NOMO-1 (cell line): ENCODE measurements at regions not wholly inside any gene's neighbourhood (a gene's known extent, or its start where the extent isn't known, plus 50 kb on each side); places are given as distances from the start of the nearest gene placed in this dataset.

Source experiments
- DNase-seq, 2 experiments: peaks; one replicate each; lab custom pipeline; 2025; ENCODE audit not compliant: unreplicated experiment in 2 of 2; lab: John Stamatoyannopoulos, UW

DNA sequence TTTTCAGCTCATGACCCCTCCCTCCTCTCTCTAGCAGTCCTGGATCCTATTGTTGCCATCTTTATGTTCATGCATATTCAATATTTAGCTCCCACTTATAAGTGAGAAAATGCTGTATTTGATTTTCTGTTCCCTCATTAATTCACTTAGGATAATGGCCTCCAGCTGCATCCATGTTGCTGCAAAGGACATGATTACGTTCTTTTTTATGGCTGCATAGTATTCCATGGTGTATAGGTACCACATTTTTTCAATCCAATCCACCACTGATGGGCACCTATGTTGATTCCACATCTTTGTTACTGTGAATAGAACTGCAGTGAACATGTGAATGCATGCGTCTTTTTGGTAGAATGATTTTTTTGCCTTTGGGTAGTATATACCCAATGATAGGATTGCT, 188.4 kb downstream of the FOXL1 start:
- no peak for DNase-seq

DNA sequence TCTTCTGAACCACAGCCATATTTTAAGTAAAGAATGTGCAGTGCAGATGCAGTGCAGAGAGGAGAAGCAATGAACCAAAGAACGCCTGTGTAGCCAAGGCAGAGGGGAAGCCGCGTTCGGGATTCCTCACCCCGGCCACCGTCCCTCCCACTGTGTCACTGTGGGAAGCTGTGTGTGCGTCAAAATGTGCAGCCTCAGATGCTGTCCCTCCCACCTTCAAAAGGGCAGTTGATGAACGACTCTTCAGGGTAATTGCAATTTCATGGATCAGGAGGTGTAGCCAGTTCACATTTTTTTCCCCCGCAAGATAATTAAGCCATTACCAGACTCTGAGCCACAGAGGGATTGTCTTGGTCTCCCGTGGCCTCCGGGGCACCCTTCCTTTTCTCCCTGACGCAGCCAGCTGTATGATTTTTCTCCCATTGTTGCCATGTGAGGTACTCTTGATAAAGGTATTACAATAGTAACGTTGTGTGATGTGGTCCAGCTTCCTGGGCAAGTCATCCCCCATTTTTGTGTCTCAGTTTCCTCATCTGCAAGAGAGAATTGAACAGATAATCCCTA, 190.0 kb downstream of the FOXL1 start:
- no peak for DNase-seq

DNA sequence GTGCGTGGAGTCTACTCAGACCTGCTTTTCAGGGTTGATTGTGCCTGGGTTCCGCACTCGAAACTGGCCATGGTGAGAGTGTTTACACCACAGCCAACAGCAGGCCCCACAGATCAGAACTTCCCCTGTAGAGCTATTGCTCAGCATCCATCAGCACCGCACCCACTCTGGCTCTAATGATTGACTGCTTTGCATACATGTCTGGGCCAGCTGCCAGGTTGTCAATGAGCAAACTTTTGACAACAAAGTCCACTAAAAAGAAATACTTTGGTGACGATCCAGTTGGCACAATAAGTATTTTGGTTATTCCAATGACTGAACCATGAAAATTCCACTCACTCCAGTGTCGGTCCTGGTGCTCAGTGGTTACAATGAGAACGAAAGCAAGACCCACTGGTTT, 190.7 kb downstream of the FOXL1 start:
- DNase-seq = no peak

DNA sequence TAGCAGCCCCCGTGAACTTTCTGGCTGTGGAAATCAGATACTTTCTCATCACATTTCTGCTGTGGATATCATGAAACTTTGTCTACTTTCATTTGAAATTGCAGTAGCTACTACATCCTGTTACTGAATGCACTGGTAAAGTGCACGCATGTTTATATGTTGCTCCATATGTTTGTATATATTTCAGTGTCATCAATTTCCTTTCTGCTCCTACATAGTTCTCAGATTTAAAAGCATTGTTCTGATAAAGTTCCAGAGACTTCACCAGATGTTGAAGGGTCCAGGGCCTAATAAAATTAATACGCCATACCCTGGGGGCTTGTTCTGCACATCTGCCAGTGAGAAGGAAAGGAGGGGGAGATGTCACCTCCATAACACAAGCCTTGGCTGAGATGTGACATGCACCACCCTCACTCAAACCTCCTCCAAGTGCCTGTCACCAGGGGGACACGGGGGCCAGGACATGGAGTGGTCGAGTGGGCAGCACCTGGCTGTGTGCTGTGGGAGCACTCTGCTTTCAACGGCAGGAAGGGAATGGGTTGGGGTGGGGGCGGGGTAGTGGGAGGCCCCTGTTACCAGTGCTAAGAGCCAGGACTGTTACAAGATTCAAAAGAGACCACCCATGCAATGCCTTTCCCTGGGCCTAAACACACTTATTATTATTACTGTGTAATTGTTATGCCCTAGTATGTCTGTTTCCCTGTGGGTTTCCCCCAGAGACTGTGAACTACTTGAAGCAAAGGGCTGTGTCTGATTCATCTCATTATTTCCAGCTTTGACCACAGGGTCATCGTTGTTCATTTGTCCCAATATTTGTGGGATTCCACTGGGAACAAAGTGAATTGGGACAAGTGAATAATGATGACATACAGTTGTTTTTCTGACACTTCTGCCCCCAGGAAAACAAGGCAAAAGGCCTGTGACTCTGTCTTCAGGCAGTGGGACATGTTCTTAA, 193.4 kb downstream of the FOXL1 start:
- no peak for DNase-seq

DNA sequence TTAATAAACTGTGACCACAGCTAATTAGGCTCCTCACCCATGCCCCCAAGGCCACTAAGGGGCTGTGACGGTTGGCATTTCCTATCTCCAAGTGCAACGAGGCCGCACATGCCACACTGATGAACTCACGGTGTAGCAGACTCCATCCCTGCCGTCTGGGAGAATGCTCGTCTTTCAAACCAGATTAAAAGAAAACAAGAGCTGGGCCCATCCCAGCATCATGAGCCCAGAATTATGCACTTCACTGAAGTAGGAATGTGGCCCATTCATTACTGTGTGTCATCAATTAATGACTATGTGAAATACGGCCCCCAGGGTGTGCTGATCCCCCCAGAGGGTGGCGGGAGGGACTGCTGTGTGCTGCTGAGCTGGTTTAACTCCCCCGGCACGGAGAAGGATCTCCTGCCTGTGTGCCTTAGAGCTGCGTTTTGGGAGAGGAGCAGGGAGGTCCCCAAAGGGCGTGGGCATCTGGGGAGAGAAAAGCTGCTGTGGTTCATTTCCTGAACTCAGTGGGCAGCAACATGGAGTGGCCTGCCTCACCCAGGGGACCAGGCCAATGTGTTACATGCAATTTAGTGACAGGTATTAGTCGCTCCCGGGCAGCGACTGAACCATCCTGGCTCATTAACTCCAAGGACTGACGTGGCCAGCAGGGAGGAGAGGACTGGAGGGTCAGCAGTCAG, 194.5 kb downstream of the FOXL1 start:
- no peak for DNase-seq

DNA sequence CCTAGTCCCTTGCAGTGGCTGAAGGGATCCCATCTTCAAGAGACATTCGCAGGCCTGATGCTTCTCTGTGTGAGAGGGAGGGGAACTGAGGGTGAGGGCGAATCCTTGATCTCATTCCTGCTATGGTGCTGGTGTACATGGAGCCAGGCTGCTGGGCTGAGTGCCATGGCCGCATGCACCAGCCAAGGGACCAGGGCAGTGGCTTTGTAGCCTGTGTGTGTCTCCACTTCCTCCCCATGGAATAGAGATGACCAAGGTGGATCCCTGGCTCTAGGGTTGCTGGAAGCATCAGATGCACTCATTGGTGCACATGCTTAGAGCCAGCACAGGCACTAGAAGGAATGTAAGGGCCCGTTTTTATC, 195.0 kb downstream of the FOXL1 start:
- DNase-seq = no peak

- DNase-seq = no peak
These were observed 196.6 kb downstream of the FOXL1 start for GRCh38 chr16:86774931-86775330.

DNA sequence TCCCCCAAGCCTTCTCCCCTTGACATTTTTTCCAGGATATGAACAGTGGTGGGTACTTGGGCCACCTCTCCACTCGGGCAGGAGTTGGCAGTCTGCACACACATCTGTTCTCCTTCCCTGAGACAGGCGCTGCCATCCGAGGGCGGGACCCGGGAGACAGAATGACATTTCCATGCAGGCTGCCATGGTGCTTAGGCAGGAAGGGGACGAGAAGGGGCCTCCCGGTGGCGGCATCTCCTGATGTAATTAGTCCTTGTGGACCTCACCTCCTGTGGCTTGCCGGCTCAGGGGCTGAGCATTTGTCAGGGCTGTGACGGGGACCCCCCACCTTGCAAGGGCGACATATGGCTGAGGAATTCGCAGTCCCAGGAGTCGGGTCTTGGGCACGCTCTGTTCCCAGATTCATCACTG, 197.2 kb downstream of the FOXL1 start:
- DNase-seq = no peak

DNA sequence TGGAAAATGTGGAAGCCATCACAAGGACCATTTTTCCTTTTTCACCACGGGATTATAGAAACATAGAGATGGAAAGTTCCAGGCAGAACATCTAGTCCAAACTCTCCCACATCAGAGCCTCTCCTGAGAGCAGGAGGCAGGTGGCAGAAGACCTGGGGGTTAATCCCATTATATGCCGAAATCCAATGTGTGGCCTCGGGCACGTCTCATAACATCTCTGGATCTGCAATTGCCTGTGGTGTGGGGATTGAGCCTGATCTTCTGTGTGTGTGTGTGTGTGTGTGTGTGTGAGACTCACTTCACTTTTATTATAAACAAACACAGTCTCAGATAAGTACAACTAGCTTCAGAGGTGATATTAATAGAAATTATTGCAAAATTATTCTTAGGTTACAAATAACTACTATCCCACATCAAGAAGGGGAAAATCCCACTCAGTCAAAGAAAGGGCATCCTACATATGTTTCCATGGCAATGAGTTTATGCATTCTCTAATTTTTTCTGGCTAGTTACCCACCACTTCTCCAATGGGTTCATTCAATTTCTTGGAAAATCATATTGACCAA, 199.1 kb downstream of the FOXL1 start:
- no peak for DNase-seq

DNA sequence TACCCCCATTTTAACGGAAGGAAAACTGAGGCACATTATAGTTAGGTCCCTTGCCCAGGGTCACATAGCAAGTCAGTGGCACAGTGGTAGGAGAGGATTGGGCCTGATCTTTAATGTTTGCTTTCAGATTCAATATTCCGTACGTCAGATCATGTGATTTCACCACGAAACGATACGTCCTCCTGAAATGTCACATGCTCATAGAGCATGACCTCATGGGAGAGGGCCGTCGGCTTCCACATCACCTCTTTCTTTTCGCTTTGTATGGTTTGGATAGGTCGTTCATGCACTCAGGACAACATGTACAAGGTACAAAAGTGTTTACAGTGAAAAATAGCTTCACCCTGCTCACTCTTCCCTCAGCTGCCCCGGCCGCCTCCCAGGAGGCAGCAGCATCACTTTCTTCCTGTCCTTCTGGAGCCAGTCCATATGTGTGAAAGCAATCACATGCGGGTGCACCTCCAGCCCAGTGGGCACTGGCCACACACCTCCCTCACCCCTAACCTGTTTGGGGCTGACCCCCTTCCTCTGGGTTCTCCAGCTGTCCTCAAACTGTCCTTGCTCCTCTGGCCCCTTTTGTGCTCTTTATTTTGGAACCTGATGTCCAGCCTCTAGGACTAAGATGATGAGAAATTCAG, 199.9 kb downstream of the FOXL1 start:
- no peak for DNase-seq

DNA sequence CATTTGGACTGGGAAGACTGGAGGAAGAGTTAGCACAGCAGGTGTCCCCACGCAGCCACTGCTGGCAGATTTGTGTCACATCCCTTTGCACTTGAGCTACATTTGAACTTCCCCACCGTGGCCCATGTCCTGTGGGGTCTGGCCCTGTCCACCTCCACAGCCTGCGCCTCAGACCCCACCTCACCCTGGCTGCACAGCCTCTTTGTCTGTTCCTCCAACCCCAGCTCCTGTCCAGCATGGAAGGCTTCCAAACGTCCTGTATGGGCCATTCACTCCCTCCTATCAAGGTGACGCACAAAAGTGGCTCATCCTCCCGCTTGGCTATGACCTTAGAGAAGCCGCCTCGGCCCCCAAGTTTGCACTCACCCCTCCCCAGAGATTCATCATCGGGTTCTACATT, 200.6 kb downstream of the FOXL1 start:
- DNase-seq = no peak

DNA sequence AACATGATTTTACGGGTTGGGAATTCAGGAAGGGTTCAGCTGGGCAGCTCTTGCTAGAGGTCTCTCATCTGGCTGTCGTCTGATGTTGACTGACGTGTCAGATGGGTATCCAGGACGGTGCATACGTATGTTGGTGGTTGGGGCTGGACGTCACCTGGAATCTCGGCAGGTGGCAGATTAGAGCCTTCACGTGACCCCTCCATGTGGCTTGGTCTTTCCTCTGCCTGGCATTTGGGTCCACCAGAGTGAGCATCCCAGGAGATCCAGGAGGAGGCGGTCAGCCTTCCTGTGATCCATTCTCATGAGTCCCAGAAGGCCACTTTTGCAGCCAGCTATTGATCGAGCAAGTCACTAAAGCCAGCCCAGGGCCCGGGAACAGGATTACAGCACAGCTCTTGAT, 202.7 kb downstream of the FOXL1 start:
- DNase-seq = no peak

DNA sequence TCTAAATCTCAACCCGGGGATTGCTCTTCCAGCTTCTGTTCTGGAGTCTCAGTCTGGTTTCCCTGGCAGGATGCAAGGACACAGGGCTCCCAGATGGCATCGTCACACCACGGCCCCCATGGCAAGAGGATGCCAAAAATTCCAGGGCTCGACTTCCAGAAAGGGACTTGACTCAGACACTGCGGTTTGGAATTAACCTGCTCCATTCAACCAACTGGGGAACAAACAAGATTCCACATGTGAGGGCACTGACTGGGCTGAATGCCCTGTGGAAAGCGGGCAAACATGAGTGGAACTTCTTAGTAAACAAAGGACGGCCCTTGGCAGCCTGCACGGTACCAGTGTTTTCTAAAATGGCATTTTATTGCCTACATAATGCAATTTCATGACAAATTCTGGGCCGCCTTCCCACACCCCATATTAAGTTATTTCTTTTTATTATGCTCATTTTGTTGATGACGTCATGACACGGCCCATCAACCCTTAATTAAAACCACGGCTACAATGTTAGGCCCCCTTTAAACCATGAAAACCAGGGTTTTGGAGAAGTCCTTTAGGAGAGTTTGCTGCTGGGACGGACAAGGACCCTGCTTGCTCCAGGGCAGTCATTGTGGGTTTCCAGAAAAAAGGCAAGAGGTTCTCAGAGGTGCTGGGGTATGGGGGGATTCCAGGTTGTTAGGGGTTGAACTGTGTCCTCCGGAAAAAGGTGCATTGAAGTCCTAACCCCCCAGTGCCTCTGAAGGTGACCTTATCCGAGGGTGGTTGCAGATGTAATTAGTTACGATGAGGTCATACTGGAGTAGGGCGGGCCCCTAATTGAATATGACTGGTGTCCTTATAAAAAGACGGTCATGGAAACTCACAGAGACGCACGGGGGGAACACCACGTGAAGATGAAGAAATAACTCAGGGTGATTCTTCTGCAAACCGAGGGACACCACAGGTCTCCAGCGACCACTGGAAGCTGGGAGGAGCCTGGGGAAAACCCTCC, 205.6 kb downstream of the FOXL1 start:
- DNase-seq = no peak

GRCh38 chr16:86786338-86786737, 208.0 kb downstream of the FOXL1 start:
- DNase-seq = no peak

DNA sequence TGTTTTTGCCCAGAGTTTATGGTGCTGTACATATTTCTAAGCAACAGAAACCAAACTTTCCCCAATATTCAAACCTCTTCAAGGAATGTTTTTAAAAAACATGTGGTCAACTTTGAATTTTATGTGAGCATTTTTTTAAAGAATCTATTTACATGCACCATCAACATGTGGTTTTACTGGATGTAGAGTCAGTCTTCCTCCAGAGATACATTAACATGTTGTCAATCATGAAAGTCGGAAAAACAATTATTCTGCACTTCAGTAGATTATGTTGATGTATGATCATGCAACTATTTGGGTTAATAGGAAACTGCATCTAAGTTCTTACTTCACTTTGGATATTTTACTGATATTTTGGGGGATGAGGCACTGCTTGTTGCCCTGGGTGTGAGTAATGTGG, 208.6 kb downstream of the FOXL1 start:
- no peak for DNase-seq

DNA sequence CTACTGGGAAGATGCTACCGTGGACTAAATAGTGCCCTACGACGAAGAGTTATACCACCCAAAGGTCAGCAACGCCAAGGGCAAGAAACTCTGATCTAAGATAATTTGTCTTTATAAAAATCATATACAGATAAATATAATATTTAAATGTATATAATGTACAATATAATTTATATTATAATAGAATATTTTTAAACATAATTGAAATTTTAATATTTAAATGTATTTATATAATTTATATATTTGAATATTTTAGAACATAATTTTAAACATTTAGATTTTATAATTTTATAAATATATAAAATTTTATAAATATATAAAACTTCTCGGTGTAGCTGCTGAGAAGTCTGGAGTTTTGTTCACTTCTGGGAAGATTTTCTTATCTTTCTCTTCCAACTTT, 209.2 kb downstream of the FOXL1 start:
- no peak for DNase-seq

DNA sequence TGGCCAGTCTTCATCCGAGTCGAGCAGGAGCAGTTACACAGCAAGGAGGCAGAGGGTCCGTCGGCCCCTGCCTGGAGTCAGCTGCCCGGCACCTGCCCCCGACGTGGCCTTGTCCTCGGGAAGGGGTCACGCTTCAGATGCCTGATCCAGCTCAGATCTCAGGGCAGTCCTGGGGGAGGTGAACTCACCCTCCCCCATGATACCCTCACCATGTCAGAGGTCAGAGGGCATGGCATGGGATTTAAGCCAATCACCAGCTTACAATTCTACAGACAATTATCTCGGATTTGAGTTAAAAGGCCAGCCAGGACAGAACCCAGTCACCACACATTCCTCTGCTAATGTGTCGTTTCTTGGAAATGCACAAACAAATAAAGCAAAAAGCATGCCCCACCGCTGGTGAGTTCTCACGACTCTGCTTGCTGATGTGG, 211.3 kb downstream of the FOXL1 start:
- no peak for DNase-seq

- no peak for DNase-seq
These were observed 213.1 kb downstream of the FOXL1 start for GRCh38 chr16:86791287-86792035.

DNA sequence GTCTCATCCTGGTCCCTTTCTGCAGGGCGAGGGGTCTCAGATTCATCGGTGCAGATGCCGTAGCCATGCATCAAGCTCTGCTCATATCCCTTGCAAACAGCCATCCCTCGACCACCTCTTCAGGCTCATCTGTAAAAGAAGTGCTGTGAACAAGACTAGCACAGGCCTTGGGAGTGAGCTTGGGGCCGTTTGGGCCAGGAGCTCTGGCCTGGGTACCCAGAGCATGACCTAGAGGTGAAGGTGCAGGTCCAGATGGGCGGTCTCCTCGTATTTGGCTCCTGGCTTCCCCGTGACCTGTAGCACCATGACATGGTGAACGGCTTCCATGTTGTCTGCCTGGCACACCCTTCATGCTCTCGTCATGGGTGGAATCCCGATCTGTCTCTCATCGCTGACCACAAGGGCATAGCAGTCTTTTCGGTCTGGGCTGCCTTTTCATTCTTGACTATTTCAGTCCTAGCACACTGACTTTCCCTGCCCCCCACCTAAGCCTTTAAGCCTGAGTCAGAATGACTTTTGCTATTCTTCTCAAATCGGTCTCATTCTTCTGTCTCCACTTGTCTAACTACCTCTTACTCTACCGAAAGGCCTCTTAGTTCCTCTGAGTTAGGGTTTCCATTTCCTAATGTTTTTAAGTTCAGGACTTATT, 216.0 kb downstream of the FOXL1 start:
- no peak for DNase-seq
